DMS153 treated with DMSO at 0.1 percent for 48 hours (cell line): ENCODE measurements at regions not wholly inside any gene's neighbourhood (a gene's known extent, or its start where the extent isn't known, plus 50 kb on each side); places are given as distances from the start of the nearest gene placed in this dataset.
"Not testable (repeated sequence)": the region's sequence is repeated elsewhere in the genome, so short reads cannot be mapped to it uniquely, and the experiment has no call there.

Experiments used
- DNase-seq: peaks from one replicate; lab custom pipeline; 2025; ENCODE audit not compliant: unreplicated experiment; lab: John Stamatoyannopoulos, UW

GRCh38 chr2:147320146-147320545 is 524.7 kb upstream of the ACVR2A start:
- DNase-seq = no peak

DNA sequence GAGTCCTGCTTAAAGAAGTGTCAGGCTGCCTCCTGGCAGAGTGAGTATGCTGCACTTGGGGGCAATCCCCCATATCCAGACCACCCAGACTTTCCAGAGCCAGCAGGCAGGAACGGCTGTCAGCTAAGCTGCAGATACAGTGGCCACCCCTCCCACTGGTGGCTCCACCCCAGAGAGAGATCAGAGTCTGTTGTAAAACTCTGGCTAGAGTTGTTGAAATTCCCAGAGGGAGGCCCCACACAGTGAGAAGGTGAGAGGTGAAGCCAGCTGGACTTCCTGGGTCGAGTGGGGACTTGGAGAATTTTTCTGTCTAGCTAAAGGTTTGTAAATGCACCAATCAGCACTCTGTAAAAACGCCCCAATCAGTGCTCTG is 533.8 kb upstream of the ACVR2A start:
- DNase-seq = no peak

GRCh38 chr2:147310335-147311057 is 534.3 kb upstream of the ACVR2A start:
- no peak for DNase-seq

DNA sequence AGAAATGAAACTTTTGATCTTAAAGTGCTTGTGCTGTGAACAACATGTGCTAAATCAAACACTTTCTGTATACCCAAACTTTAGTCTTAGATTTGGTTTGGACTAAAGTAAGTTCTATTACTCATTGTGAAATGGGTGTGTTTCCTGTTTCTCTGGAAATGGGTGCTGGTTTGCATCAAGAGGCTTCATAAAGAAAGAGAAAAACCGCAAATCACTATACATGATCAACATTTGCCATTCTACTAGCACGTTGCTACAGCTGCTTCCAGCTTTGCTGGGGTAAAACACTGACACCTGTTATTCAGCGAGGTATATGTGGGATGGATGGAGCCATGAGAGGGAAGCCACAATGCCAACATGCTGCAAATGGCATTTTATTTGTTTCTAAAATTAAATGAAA is 547.0 kb upstream of the ACVR2A start:
- no peak for DNase-seq

DNA sequence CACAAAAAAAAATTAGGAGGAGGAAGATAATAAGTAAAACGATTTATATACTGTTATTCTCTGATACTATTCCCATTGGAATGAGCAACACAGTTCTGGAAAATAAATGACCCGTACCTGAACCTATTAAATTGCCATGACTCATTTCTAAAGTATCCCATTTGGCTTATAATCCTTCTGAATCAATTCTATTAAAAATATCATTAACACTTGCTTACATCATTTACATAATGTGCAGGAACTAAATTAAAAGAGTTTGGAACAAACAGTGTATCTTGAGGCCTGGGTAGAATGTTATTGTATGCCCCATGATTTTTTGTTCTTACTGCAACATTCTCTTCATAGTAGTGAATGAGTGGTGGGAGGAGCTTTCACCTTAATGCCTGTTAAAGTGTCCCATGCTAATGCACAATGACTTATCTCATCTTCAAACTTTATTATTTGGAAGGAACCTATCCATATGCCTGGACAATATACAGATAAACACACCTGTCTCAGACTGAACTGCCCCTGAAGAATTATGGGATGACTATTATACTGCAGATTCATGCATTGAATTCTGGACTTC is 549.9 kb upstream of the ACVR2A start:
- DNase-seq = no peak

DNA sequence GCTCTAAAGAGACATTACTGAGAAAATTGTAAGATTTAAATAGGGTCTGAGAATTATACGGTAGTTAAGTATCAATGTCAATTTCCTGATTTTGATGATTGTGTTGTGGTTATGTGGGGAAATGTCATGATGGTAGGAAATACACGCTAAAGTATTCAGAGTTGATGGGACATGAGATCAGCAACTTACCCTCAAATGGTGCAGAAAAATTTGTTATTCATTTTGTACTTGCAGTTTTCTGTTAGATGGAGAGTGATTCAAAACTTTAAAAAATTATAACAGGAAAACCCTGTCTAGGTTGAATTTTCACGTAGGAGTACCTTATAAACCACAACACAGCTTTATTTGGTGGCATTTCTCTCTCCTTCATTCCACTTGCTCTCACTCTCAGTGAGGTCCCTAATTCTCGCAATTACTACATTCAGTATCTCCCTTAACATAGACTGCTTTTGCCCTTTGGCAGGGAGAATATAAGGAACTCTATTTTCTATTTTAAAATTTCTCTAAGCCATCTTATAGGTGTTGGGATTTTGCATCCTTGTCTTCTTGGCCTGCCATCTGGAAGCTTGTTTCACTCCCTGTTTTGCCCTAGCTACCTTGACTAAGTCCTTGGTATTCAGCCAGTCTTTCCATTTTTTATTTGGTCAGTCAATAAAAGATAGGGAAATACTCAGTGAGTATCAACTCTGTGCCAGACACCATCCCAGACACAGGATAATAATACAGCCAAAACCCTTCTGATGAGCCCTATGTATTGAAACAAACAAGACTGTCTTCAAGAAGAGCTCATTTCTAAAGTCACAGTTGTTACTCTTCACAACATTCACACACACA is 550.6 kb upstream of the ACVR2A start:
- no peak for DNase-seq

DNA sequence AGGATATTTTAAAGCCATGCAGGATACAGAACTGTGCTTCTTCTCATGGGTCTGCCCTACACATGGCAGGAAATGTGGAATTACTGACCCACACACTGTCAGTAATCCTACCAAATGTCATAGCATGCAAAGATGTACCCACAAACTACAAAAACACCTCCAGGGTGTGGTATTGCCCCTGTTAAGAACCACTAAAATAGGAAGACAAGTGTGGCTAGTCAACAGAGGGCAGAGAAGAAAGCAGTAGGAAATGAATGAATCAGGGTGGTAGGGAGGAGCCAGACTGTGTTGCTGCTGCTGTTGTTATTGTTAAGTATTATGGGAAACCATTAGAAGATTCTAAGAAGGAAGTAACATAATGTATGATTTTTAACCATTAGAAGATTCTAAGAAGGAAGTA is 556.7 kb upstream of the ACVR2A start:
- DNase-seq = no peak

DNA sequence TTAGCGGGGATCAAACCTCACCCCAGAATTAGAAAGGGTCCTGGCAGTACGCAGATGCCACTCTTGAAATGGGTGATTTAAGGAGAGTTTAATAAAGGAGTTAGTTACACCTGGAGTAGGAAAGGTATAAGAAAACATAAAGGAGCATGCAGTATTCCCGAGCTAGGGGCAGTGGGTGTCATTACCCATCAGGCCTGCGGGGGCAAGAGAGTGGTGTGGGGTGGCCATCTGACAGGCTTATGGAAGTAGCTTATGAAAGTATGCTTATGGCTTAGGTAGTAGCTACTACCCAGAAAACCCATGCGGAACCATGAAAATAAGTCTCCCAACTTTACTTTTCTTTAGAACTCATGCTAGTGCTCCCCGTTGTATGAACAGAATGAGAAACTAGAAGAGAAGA is 568.9 kb upstream of the ACVR2A start:
- DNase-seq = no peak

- no peak for DNase-seq
Measured at GRCh38 chr2:147273628-147274027, 571.2 kb upstream of the ACVR2A start.

DNA sequence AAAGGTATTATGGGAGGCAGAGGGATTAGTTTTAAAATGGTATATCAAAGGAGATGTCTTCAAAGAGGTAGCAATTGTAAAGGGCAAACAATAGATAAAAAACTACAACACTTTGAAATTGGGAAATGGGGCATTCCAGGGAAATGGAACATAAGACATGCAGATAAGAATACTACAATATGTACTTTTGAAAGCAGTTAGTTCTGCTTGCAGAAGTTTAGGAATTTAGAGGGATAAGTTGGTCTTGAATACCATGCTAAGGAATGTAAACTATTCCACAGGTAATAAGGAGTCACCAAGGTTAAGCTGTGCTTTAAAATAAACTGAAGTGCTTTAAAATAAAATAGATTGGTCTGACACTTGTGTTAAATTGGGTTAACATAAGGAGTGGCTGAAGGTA is 571.7 kb upstream of the ACVR2A start:
- DNase-seq = no peak

- not testable (repeated sequence) for DNase-seq
Measured at GRCh38 chr2:147269581-147269980, 575.2 kb upstream of the ACVR2A start.

- DNase-seq = no peak
Measured at GRCh38 chr2:147260241-147260640, 584.6 kb upstream of the ACVR2A start.

DNA sequence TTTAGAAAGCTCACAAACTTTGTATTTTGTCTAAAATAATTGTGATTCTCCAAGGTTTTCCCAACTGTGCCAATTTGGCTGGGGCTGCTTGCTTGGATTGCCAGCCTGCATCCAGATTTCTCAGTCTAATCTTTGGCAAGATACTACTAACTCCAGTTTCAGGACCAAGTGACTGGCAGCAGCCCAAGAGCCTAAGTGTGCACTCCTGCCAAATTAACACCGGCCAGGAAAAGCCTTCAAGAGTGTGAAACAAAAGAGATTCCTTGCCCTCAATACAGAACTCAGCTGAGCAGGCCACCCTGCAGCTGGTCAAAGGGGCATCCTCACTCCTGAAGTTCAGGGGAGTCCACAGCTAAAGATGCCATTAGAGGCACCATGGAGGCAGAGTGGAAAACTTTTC is 589.0 kb upstream of the ACVR2A start:
- DNase-seq = no peak

DNA sequence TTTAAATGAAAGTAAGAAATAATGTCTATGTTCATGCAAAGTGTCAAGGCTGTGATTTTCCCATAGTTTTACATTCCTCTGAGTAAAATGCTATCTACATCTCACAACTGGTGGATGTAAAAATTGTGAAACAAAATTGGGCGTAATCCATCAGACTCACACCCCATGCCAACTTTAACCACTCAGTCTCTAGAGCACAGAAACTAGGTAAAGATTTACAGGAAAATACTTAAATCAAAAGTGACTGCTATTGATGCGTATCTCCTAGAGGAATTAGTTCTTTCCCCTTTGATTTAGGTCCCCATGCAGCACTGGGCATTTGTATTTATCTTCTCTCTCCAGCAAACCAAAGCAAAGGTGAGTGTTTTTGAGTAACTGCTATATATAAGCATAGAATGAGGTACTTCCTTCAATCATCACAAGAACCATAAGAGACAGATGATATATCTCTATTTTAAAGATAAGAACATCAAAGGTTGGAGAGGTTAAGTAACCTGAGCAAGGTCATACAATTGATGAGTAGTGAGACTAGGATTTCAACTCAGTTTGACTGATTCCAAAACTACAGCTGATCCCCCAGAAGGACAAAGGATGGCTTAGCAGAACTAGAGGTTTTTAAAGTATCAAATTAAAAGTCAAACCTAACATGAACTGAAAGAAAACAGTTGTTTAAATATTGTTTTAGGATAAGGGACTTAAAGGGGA is 594.0 kb upstream of the ACVR2A start:
- no peak for DNase-seq

GRCh38 chr2:147247749-147248148 is 597.1 kb upstream of the ACVR2A start:
- no peak for DNase-seq

- DNase-seq = no peak
Measured at GRCh38 chr2:147242445-147242844, 602.4 kb upstream of the ACVR2A start.

GRCh38 chr2:147236601-147237000 is 608.2 kb upstream of the ACVR2A start:
- DNase-seq = no peak

DNA sequence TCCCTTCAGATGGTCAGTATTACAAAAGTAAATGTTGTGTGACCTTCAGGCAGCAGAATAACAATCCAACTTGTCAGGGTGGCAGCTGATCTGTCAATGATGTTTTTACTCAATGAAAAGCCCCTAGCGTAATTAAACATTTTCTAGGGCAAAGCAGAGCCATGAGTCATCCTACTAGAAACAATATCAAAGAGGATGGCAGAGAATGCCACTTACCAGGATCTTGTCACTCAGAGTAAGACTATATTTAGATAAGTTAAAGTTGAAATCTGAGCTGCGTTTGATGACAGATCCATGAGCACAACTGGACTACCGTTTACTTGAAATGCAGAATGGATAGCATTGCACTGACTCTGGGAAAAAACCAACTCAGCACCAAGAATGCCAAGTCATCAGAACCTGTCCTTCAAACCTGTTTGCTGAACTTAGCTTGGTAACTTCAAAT is 612.6 kb upstream of the ACVR2A start:
- peak; percentile 26 for DNase-seq

- no peak for DNase-seq
Measured at GRCh38 chr2:147231607-147232006, 613.2 kb upstream of the ACVR2A start.

- no peak for DNase-seq
Measured at GRCh38 chr2:147231081-147231480, 613.7 kb upstream of the ACVR2A start.

DNA sequence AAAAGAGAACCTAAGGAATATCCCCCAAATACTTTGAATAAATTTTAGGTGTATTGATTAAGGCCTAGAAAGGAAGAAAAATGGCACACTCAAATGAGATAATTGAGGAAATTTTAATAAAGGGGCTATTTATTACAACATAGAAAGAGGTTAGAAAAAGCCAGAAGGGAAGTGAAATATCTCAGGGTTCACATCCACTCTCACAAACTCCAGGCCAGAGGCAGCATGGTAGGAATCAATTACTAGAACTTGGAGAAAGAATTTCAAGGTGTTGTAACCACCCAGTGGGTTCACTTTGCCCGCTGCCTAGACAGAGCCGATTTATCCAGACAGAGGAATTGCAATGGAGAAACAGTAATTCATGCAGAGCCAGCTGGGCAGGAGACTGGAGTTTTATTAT is 617.5 kb upstream of the ACVR2A start:
- DNase-seq = no peak

DNA sequence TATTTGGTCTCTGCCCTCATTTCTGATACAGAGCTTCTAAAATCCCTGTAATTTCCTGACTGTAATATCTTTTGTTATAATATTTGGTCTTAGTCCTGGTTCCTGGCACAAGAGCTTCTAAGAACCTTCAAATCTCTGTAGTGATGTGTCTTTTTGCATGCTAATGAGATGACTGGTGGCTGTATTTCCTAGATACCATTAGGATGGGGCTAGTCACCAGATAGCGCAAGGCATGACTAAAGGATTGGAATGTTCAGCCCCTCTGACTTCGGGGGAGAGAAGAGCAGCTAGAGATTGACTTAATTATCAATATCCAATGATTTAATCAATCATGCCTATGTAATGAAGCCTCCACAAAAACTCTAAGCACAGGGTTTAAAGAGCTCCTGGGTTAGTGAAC is 620.8 kb upstream of the ACVR2A start:
- no peak for DNase-seq
